ENCODE measurements at regions not wholly inside any gene's neighbourhood (a gene's known extent, or its start where the extent isn't known, plus 50 kb on each side); places are given as distances from the start of the nearest gene placed in this dataset.

GRCh38 chr12:125533434-125534029 lies 468.3 kb downstream of the AACS start:
- Histone ChIP-seq H3K27ac (no peak overlapping the region), H3K36me3 (no peaks in the 10 kb centered on the region), H3K27me3 (no peaks in the 10 kb centered on the region), H3K4me1 (no peaks in the 10 kb centered on the region), H3K4me3 (no peak overlapping the region), H3K9me3 (no peaks in the 10 kb centered on the region)
- DNase-seq (peak in 2 of 3 donors; percentile 53 to 58), ATAC-seq (peak; percentile 83 to 88 (median 86))
- intact Hi-C loops (cut with DNase I), result loop anchor here in 1 of 2 donors (10.0 kb wide), 1 partner anchor 151 kb away; no protein-coding TSS in a partner anchor
- TF ChIP-seq, protein P1, sequence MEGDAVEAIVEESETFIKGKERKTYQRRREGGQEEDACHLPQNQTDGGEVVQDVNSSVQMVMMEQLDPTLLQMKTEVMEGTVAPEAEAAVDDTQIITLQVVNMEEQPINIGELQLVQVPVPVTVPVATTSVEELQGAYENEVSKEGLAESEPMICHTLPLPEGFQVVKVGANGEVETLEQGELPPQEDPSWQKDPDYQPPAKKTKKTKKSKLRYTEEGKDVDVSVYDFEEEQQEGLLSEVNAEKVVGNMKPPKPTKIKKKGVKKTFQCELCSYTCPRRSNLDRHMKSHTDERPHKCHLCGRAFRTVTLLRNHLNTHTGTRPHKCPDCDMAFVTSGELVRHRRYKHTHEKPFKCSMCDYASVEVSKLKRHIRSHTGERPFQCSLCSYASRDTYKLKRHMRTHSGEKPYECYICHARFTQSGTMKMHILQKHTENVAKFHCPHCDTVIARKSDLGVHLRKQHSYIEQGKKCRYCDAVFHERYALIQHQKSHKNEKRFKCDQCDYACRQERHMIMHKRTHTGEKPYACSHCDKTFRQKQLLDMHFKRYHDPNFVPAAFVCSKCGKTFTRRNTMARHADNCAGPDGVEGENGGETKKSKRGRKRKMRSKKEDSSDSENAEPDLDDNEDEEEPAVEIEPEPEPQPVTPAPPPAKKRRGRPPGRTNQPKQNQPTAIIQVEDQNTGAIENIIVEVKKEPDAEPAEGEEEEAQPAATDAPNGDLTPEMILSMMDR (IDR thresholded peaks at IDR 0.05), result peak; percentile 60 to 78 (median 72)
- TF ChIP-seq POLR2A (IDR thresholded peaks at IDR 0.05), result no peak
- 5% methylated on average over 25 of the region's 29 CpGs for WGBS (ENCODE audit: insufficient coverage, low coverage, low lambda C conversion rate, missing lambda C conversion rate)

DNA sequence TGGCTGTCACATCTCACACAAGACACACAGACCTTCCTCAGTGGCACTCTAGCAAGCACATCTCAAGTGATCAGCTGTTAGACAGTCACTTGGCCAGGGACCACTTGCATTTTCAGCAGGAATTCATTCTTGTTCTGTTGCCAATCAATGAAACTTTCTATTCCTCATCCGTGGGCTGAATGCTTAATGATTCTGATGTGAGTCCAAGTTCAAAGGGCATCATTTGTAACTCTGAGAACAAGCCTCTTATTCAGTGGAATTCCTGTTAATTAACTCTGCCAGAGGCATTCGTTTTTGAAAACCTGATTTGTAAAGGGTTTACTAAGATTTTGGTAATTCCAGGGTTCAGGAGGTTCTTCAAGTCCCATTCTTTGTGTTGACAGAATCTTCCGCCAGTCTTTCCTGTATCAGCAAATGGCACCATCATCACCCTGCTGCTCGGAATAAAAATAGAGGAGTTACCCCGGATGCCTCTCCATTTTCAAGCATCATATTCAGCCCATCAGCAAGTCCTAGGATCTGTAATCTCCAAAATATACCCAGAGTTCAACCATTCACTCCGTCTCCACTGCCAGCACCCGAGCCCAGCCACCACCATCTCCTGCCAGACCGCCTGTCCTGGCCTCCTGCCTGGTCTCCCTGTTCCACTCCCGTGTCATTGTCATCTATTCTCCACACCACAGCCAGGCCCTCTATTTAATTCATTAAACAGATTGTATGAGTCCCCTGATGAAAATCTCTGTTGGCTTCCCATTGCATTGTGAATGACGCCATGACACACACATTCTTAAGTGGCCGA lies 473.4 kb downstream of the AACS start:
- 53% methylated on average over 11 of the region's 11 CpGs for WGBS (ENCODE audit: insufficient coverage, low coverage, low lambda C conversion rate, missing lambda C conversion rate)

DNA sequence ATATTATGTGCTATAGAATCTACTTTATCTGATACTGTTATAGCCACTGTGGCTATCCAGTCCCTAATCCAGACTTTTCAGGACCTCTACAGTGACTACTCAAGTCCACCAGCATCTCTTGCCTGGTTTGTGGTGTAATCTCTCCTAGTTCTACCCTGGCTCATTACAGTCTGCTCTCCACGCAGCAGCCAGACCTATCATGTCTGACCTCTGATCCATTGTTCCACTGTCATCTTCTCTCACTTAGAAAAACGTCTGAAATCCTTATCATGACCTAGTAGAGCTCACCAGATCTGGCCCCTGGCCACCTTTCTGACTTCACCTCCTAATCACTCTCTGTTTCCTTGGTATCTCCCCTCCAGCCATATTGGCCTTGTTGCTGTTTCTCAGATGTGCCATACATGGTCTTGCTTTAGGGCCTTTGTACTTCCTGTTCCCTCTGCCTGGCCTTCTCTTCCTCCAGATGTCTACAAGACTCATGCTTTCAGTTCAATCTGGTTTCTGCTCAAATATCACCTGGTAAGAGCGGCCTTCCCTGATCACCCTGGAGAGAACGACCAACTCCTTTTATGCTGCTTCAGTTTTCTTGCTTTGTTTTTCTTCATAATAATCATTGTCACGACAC lies 475.5 kb downstream of the AACS start:
- intact Hi-C loops (cut with DNase I), result no loop called here
- ATAC-seq, result no peak
- 60% methylated on average over 5 of the region's 5 CpGs for WGBS (ENCODE audit: insufficient coverage, low coverage, low lambda C conversion rate, missing lambda C conversion rate)
- no peak for DNase-seq
- no peak overlapping the region for H3K27ac ChIP-seq
- H3K4me1 ChIP-seq, result no peaks in the 10 kb centered on the region
- H3K4me3 ChIP-seq, result no peak overlapping the region
- H3K9me3 ChIP-seq, result no peaks in the 10 kb centered on the region
- no peak for TF ChIP-seq POLR2A (IDR thresholded peaks at IDR 0.05)
- TF ChIP-seq, protein P1 (IDR thresholded peaks at IDR 0.05), result no peak
- no peaks in the 10 kb centered on the region for H3K36me3 ChIP-seq
- no peaks in the 10 kb centered on the region for H3K27me3 ChIP-seq

More for the DNA sequence above, 473.4 kb downstream of the AACS start:
- TF ChIP-seq, protein P1 (IDR thresholded peaks at IDR 0.05), result no peak
- no peak for TF ChIP-seq POLR2A (IDR thresholded peaks at IDR 0.05)
- H3K4me1 ChIP-seq, result no peaks in the 10 kb centered on the region
- H3K27me3 ChIP-seq, result no peaks in the 10 kb centered on the region
- intact Hi-C loops (cut with DNase I), result loop anchor here in 1 of 2 donors (10.0 kb wide), 1 partner anchor 146 kb away; no protein-coding TSS in a partner anchor
- DNase-seq, result no peak
- H3K36me3 ChIP-seq, result no peaks in the 10 kb centered on the region
- H3K4me3 ChIP-seq, result no peak overlapping the region
- H3K27ac ChIP-seq, result no peak overlapping the region
- no peak for ATAC-seq
- H3K9me3 ChIP-seq, result no peaks in the 10 kb centered on the region

- ATAC-seq, result peak in 1 of 4 donors; percentile 43
- TF ChIP-seq POLR2A (IDR thresholded peaks at IDR 0.05), result no peak
- TF ChIP-seq, protein P1 (IDR thresholded peaks at IDR 0.05), result no peak
These were observed 479.7 kb downstream of the AACS start for GRCh38 chr12:125544960-125545359.

More at GRCh38 chr12:125544960-125545359, 479.7 kb downstream of the AACS start:
- Histone ChIP-seq H3K27me3 (no peaks in the 10 kb centered on the region), H3K27ac (no peak overlapping the region), H3K4me1 (no peaks in the 10 kb centered on the region), H3K36me3 (no peaks in the 10 kb centered on the region), H3K4me3 (no peak overlapping the region), H3K9me3 (no peaks in the 10 kb centered on the region)
- no peak for DNase-seq
- WGBS (ENCODE audit: insufficient coverage, low coverage, low lambda C conversion rate, missing lambda C conversion rate), result 50% methylated on average over 3 of the region's 3 CpGs
- intact Hi-C loops (cut with DNase I), result no loop called here
